H9 (cell line): ENCODE measurements at regions not wholly inside any gene's neighbourhood (a gene's known extent, or its start where the extent isn't known, plus 50 kb on each side); places are given as distances from the start of the nearest gene placed in this dataset.

ENCODE experiments used
- DNase-seq: peaks from one replicate; pipeline ENCODE4 v3.0.0-alpha.2; 2017
- H2AFZ ChIP-seq: one replicate; pipeline ENCODE4 v1.6.1; 2013; ENCODE audit warnings: mild to moderate bottlenecking, low read length, control low read depth, moderate library complexity
- H2AK5ac ChIP-seq: 2 replicates; pipeline ENCODE4 v1.6.1; 2013; ENCODE audit warnings: low read length, control low read depth, mixed read lengths; ENCODE audit not compliant: insufficient read length
- H2BK120ac ChIP-seq: one replicate; pipeline ENCODE4 v1.6.1; 2013; ENCODE audit warnings: low read depth, mild to moderate bottlenecking, low read length, control low read depth, inconsistent platforms; ENCODE audit not compliant: poor library complexity, severe bottlenecking
- H2BK12ac ChIP-seq: 2 replicates; pipeline ENCODE4 v1.6.1; 2013; ENCODE audit warnings: low read length, control low read depth, mixed read lengths, low read depth; ENCODE audit not compliant: insufficient read length
- H2BK15ac ChIP-seq: 2 replicates; pipeline ENCODE4 v1.6.1; 2013; ENCODE audit warnings: low read depth, low read length, control low read depth
- H2BK20ac ChIP-seq: one replicate; pipeline ENCODE4 v1.6.1; 2013; ENCODE audit warnings: low read depth, mild to moderate bottlenecking, low read length, control low read depth, inconsistent platforms; ENCODE audit not compliant: poor library complexity, severe bottlenecking
- H2BK5ac ChIP-seq: 2 replicates; pipeline ENCODE4 v1.6.1; 2013; ENCODE audit warnings: low read length, control low read depth, mixed read lengths; ENCODE audit not compliant: insufficient read length
- H3K14ac ChIP-seq: 2 replicates; pipeline ENCODE4 v1.6.1; 2013; ENCODE audit warnings: low read length, control low read depth; ENCODE audit not compliant: insufficient read depth
- H3K18ac ChIP-seq: 2 replicates; pipeline ENCODE4 v1.6.1; 2013; ENCODE audit warnings: low read depth, mild to moderate bottlenecking, mixed read lengths, low read length, control low read depth; ENCODE audit not compliant: insufficient read length
- H3K23ac ChIP-seq: 2 replicates; pipeline ENCODE4 v1.6.1; 2013; ENCODE audit warnings: low read length, control low read depth, mixed read lengths, low read depth; ENCODE audit not compliant: insufficient read length
- H3K23me2 ChIP-seq: 2 replicates; pipeline ENCODE4 v1.6.1; 2013; ENCODE audit warnings: low read depth, mild to moderate bottlenecking, mixed read lengths, low read length, control low read depth; ENCODE audit not compliant: insufficient read length, poor library complexity, severe bottlenecking
- H3K27ac ChIP-seq: 2 replicates; pipeline ENCODE4 v1.5.1; 2013; ENCODE audit warnings: low read length, control low read depth, mixed read lengths, low read depth; ENCODE audit not compliant: insufficient read length
- H3K27me3 ChIP-seq: 2 replicates; pipeline ENCODE4 v1.6.1; 2013; ENCODE audit warnings: low read length, control low read depth, inconsistent platforms; ENCODE audit not compliant: insufficient read depth
- H3K4ac ChIP-seq: 2 replicates; pipeline ENCODE4 v1.6.1; 2013; ENCODE audit warnings: low read depth, mild to moderate bottlenecking, control low read depth, inconsistent platforms, low read length, moderate library complexity
- H3K4me1 ChIP-seq: 2 replicates; pipeline ENCODE4 v1.6.1; 2013; ENCODE audit warnings: low read length, control low read depth, inconsistent platforms; ENCODE audit not compliant: insufficient read depth
- H3K4me2 ChIP-seq: 2 replicates; pipeline ENCODE4 v1.6.1; 2013; ENCODE audit warnings: low read length, control low read depth, mixed read lengths; ENCODE audit not compliant: insufficient read length, insufficient read depth
- H3K56ac ChIP-seq: 2 replicates; pipeline ENCODE4 v1.6.1; 2013; ENCODE audit warnings: low read depth, mild to moderate bottlenecking, mixed read lengths, low read length, control low read depth; ENCODE audit not compliant: insufficient read length
- H3K79me1 ChIP-seq: 2 replicates; pipeline ENCODE4 v1.6.1; 2013; ENCODE audit warnings: low read depth, mild to moderate bottlenecking, moderate library complexity, low read length, control low read depth, inconsistent platforms; ENCODE audit not compliant: insufficient read depth, poor library complexity, severe bottlenecking
- H3K79me2 ChIP-seq: 2 replicates; pipeline ENCODE4 v1.6.1; 2013; ENCODE audit warnings: low read length, control low read depth, inconsistent platforms; ENCODE audit not compliant: insufficient read depth
- H3K9ac ChIP-seq: 2 replicates; pipeline ENCODE4 v1.6.1; 2013; ENCODE audit warnings: low read length, control low read depth, mixed read lengths; ENCODE audit not compliant: insufficient read length; ENCODE audit errors: extremely low read depth
- H3K9me3 ChIP-seq: one replicate; pipeline ENCODE4 v1.6.1; 2013; ENCODE audit warnings: low read depth, low read length, inconsistent platforms; ENCODE audit not compliant: control insufficient read depth
- H3T11ph ChIP-seq: one replicate; pipeline ENCODE4 v1.6.1; 2013; ENCODE audit warnings: mild to moderate bottlenecking, low read length, control low read depth, inconsistent platforms
- H4K20me1 ChIP-seq: one replicate; pipeline ENCODE4 v1.6.1; 2013; ENCODE audit not compliant: control insufficient read depth, insufficient read length, insufficient read depth
- H4K5ac ChIP-seq: 2 replicates; pipeline ENCODE4 v1.6.1; 2013; ENCODE audit warnings: low read depth, mild to moderate bottlenecking, mixed read lengths, low read length, control low read depth; ENCODE audit not compliant: insufficient read length
- H4K8ac ChIP-seq: replicated peaks from 2 replicates; pipeline ENCODE4 v1.6.1; 2013; ENCODE audit warnings: low read length, control low read depth, mixed read lengths, low read depth; ENCODE audit not compliant: insufficient read length
- H4K91ac ChIP-seq: 2 replicates; pipeline ENCODE4 v1.6.1; 2013; ENCODE audit warnings: low read depth, mild to moderate bottlenecking, moderate library complexity, mixed read lengths, low read length, control low read depth; ENCODE audit not compliant: insufficient read length
- H3K27ac Mint-ChIP-seq, 3 experiments: 2 replicates in 2 of 3; 3 replicates in 1 of 3; pipeline ENCODE4 v1.8.0; 2020 to 2021; ENCODE audit warnings: mixed read lengths in 3 of 3, mild to moderate bottlenecking in 1 of 3, moderate library complexity in 1 of 3
- H3K27me3 Mint-ChIP-seq: 2 replicates; pipeline ENCODE4 v1.8.0; 2021; ENCODE audit warnings: low read depth, mild to moderate bottlenecking, moderate library complexity, mixed read lengths
- H3K36me3 Mint-ChIP-seq, 3 experiments: 2 replicates in 2 of 3; 3 replicates in 1 of 3; pipeline ENCODE4 v1.8.0; 2020 to 2021; ENCODE audit warnings: low read depth in 3 of 3, mixed read lengths in 3 of 3; ENCODE audit not compliant: insufficient read depth in 1 of 3
- H3K4me1 Mint-ChIP-seq, 2 experiments: 2 replicates each; pipeline ENCODE4 v1.8.0; 2020; ENCODE audit warnings: mixed read lengths in 2 of 2
- H3K4me3 Mint-ChIP-seq, 2 experiments: 2 replicates in 1 of 2; 3 replicates in 1 of 2; pipeline ENCODE4 v1.8.0; 2020 to 2021; ENCODE audit warnings: mild to moderate bottlenecking in 2 of 2, mixed read lengths in 2 of 2, moderate library complexity in 1 of 2
- H3K9me3 Mint-ChIP-seq, 2 experiments: 2 replicates in 1 of 2; 3 replicates in 1 of 2; pipeline ENCODE4 v1.8.0; 2020; ENCODE audit warnings: mild to moderate bottlenecking in 2 of 2, mixed read lengths in 2 of 2, moderate library complexity in 1 of 2
- WGBS: extraction: QIAGEN DNeasy Blood & Tissue Kit; methylation state at CpG from one replicate; pipeline ENCODE4 v1.1.7; 2013; ENCODE audit warnings: missing lambda C conversion rate, low lambda C conversion rate, mixed read lengths; ENCODE audit not compliant: insufficient read length; ENCODE audit errors: extremely low coverage; 5-methylcytosine and 5-hydroxymethylcytosine counted together
- TF ChIP-seq, protein P1 (sequence below): fragments of 200-600 bp; sonication (generic); conservative IDR thresholded peaks from 3 replicates; pipeline ENCODE4 v1.8.0; 2021; ENCODE audit warnings: antibody characterized with exemption, mild to moderate bottlenecking

DNA sequence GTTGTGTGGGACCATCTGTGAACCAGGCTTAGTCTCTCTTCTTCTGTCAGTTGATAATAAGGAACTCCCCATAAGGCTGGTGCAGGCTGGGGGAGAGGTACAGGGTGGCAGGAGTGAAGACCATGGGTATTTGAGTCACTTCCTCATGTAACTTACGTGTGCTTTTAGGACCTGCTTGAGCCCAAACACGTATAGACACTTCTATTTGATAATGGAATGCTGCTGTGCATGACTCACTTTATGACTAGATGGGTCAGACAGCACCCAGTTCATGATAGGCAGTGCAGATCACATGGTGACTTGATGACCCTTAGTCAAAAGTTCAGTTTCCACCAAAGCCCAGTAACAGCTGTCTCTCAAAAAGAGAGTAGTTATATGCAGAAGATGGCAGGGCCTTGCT, 490.9 kb downstream of the ZBBX start:
- Histone ChIP-seq H4K5ac (no peak overlapping the region), H2BK12ac (no peak overlapping the region), H2BK20ac (no peak overlapping the region), H3T11ph (no peak overlapping the region), H4K91ac (no peak overlapping the region), H3K79me2 (no peaks in the 10 kb centered on the region), H2AFZ (no peak overlapping the region), H3K9me3 (no peaks in the 10 kb centered on the region), H3K4ac (no peak overlapping the region), H3K4me2 (no peak overlapping the region), H3K56ac (no peak overlapping the region), H3K27me3 (no peaks in the 10 kb centered on the region), H2BK5ac (no peak overlapping the region), H3K23me2 (no peaks in the 10 kb centered on the region), H3K23ac (no peak overlapping the region), H3K79me1 (no peaks in the 10 kb centered on the region), H3K27ac (no peak overlapping the region), H4K8ac (no peak overlapping the region), H2AK5ac (no peak overlapping the region), H2BK120ac (no peak overlapping the region), H2BK15ac (no peak overlapping the region), H3K14ac (no peak overlapping the region), H3K18ac (no peak overlapping the region), H4K20me1 (no peaks in the 10 kb centered on the region), H3K9ac (no peak overlapping the region), H3K4me1 (no peaks in the 10 kb centered on the region)
- Mint-ChIP-seq H3K4me3 (no peak overlapping the region), H3K36me3 (no peaks in the 10 kb centered on the region), H3K27me3 (no peaks in the 10 kb centered on the region), H3K4me1 (no peaks in the 10 kb centered on the region), H3K9me3 (no peaks in the 10 kb centered on the region), H3K27ac (no peak overlapping the region)
- no CpG with 5 or more reads among the region's 2 CpGs for WGBS
- TF ChIP-seq, protein P1, sequence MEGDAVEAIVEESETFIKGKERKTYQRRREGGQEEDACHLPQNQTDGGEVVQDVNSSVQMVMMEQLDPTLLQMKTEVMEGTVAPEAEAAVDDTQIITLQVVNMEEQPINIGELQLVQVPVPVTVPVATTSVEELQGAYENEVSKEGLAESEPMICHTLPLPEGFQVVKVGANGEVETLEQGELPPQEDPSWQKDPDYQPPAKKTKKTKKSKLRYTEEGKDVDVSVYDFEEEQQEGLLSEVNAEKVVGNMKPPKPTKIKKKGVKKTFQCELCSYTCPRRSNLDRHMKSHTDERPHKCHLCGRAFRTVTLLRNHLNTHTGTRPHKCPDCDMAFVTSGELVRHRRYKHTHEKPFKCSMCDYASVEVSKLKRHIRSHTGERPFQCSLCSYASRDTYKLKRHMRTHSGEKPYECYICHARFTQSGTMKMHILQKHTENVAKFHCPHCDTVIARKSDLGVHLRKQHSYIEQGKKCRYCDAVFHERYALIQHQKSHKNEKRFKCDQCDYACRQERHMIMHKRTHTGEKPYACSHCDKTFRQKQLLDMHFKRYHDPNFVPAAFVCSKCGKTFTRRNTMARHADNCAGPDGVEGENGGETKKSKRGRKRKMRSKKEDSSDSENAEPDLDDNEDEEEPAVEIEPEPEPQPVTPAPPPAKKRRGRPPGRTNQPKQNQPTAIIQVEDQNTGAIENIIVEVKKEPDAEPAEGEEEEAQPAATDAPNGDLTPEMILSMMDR = no peak
- DNase-seq = no peak
